ENCODE measurements at regions not wholly inside any gene's neighbourhood (a gene's known extent, or its start where the extent isn't known, plus 50 kb on each side); places are given as distances from the start of the nearest gene placed in this dataset.

GRCh38 chr5:29061381-29061780 lies 2023.0 kb upstream of the CDH9 start:
- TF ChIP-seq POLR2AphosphoS5 (IDR thresholded peaks at IDR 0.05) (no peak), CTCF (IDR thresholded peaks at IDR 0.05) (no peak), POLR2A (IDR thresholded peaks at IDR 0.05) (no peak), EP300 (IDR thresholded peaks at IDR 0.05) (no peak)
